Fibroblast of skin of left biceps (primary cell): ENCODE measurements at regions not wholly inside any gene's neighbourhood (a gene's known extent, or its start where the extent isn't known, plus 50 kb on each side); places are given as distances from the start of the nearest gene placed in this dataset.
"Not testable (repeated sequence)": the region's sequence is repeated elsewhere in the genome, so short reads cannot be mapped to it uniquely, and the experiment has no call there.

Source experiments
- DNase-seq, 2 experiments: peaks; one replicate each; pipeline ENCODE4 v3.0.0-alpha.2; 2013; ENCODE audit warnings: low read depth in 2 of 2

GRCh38 chr3:164927728-164928127 is 150.6 kb downstream of the SI start:
- DNase-seq: no peak

GRCh38 chr3:164918905-164919304 is 159.4 kb downstream of the SI start:
- no peak for DNase-seq

DNA sequence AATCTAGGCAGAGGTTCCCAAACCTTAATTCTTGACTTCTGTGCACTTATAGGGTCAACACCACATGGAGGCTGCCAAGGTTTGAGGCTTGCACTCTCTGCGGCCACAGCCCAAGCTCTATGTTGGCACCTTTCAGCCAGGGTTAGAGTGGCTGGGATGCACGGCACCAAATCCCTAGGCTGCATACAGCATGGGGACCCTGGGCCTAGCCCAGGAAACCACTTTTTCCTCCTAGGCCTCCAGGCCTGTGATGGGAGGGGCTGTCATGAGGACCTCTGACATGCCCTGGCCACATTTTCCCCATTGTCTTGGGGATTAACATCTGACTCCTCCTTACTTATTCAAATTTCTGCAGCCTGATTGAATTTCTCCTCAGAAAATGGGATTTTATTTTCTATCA is 165.4 kb downstream of the SI start:
- no peak for DNase-seq

- no peak for DNase-seq
These were observed 174.4 kb downstream of the SI start for GRCh38 chr3:164903820-164904451.

GRCh38 chr3:164897342-164897741 is 181.0 kb downstream of the SI start:
- no peak for DNase-seq

GRCh38 chr3:164890061-164890460 is 188.2 kb downstream of the SI start:
- DNase-seq: no peak

DNA sequence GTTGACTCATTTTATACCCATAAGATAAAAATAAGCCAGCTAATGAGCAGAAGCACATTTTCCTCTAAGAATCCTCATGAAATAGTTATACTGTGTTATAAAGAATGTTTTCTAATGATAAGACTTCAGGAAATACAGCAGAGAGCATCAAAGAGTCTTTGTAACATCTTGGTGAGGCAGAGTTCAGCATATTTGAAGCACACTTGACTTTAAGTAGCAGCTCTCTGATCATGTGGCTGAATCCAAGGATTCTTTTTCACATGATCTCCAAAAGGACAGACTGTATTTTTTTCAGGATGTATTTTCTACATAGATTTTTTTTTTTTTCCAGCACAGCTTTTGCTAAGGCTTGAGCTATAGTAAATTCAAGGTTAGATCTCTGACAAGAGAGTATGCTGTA is 195.1 kb downstream of the SI start:
- no peak for DNase-seq

GRCh38 chr3:164879201-164879600 is 199.1 kb downstream of the SI start:
- DNase-seq: no peak

DNA sequence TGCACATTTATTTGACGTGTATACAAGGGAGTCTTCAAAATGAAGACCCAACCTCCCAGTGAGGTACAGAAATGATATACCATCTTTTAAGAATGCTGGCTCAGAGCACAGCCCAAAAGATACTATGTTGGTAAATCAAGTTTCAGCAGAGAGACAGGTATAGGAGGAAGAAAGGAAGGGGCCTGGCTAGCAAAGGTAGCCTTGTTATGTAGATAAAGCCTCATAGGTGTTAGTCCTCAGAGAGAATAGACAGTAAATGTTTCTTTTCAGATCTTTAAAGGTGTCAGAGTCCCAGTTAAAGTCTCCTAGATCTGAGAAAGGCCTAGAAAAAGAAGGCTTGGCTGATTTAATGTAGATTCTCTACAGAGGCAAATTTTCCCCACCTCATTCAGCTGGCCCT is 213.8 kb downstream of the SI start:
- DNase-seq: no peak

- no peak for DNase-seq
These were observed 225.4 kb downstream of the SI start for GRCh38 chr3:164852866-164853265.

- no peak for DNase-seq
These were observed 226.4 kb downstream of the SI start for GRCh38 chr3:164851905-164852304.

GRCh38 chr3:164851204-164851603 is 227.1 kb downstream of the SI start:
- DNase-seq: no peak

GRCh38 chr3:164848923-164849322 is 229.4 kb downstream of the SI start:
- no peak for DNase-seq

GRCh38 chr3:164845739-164846138 is 232.6 kb downstream of the SI start:
- no peak for DNase-seq

- DNase-seq: no peak
These were observed 246.1 kb downstream of the SI start for GRCh38 chr3:164832216-164832615.

DNA sequence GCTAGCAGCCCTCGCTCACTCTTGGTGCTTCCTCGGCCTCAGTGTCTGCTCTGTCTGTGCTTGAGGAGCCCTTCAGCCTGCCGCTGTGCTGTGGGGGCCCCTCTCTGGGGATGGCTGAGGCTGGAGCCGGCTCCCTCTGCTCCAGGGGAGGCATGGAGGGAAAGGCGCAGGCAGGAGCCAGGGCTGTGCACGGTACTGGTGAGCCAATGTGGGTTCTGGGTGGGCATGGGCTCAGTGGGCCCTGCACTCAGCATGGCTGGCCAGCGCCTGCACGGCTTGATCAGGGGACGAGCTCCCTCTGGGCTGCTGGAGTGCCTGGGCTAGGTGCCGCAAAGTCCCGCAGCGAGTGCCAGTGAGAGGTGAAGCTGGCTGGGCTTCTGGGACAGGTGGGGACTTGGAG is 260.0 kb downstream of the SI start:
- DNase-seq: no peak

- DNase-seq: no peak
These were observed 264.2 kb downstream of the SI start for GRCh38 chr3:164814106-164814505.

DNA sequence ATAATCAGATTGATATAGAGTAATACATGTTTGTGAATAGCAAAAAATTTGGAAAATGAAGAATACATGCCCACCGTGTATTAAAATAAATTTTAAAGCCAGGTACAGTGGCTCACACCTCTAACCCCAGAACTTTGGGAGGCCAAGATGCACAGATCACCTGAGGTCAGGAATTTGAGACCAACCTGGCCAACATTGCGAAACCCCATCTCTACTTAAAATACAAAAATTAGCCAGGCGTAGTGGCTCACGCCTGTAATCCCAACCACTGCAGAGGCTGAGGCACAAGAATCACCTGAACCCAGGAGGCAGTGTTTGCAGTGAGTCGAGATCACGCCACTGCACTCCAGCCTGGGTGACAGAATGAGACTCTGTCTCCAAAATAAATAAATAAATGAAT is 266.3 kb downstream of the SI start:
- no peak for DNase-seq

- DNase-seq: no peak
These were observed 272.1 kb downstream of the SI start for GRCh38 chr3:164806188-164806587.

GRCh38 chr3:164794099-164794498 is 284.2 kb downstream of the SI start:
- DNase-seq: no peak

DNA sequence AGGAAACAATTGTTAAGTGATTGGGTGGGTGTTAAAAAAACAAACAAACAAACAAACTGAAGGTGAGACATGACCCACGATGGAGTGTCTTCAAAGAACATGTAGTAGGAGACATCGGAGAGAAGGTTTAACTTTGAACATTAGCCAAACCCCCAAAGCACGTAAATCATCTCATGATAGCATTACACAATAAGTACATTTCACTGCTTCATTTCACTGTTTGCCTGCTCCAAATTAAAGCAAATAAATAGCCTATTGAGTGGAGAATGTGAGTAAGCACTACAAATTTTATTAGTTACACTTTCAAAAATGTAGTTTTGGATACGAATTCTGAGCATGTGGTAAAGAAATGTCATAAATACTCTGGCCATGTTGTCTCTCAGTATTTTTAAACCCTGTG is 287.0 kb downstream of the SI start:
- DNase-seq: no peak

DNA sequence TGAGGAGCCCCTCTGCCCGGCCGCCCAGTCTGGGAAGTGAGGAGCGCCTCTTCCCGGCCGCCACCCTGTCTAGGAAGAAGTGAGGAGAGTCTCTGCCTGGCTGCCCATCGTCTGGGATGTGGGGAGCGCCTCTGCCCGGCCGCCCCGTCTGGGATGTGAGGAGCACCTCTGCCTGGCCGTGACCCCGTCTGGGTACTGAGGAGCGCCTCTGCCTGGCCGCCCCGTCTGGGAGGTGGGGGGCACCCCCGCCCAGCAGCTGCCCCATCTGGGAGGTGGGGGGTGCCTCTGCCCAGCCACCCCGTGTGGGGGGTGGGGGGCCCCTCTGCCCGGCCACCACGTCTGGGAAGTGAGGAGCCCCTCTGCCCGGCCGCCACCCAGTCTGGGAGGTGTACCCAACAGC is 293.9 kb downstream of the SI start:
- not testable (repeated sequence) for DNase-seq

- DNase-seq: no peak
These were observed 296.5 kb downstream of the SI start for GRCh38 chr3:164781755-164782154.

- no peak for DNase-seq
These were observed 298.5 kb downstream of the SI start for GRCh38 chr3:164779816-164780215.
